GM19452 (cell line): ENCODE measurements at regions not wholly inside any gene's neighbourhood (a gene's known extent, or its start where the extent isn't known, plus 50 kb on each side); places are given as distances from the start of the nearest gene placed in this dataset.
"Not testable (repeated sequence)": the region's sequence is repeated elsewhere in the genome, so short reads cannot be mapped to it uniquely, and the experiment has no call there.

ENCODE experiments used
- ATAC-seq: cut with Tn5 transposase; IDR thresholded peaks from one replicate; pipeline ENCODE4 v1.9.1; 2021; ENCODE audit not compliant: unreplicated experiment

- ATAC-seq: no peak
These were observed 435.2 kb upstream of the MIR17HG start for GRCh38 chr13:90912247-90912646.

GRCh38 chr13:90918536-90918935, 429.0 kb upstream of the MIR17HG start:
- no peak for ATAC-seq

- no peak for ATAC-seq
These were observed 428.3 kb upstream of the MIR17HG start for GRCh38 chr13:90919153-90919552.

GRCh38 chr13:90926459-90926858, 421.0 kb upstream of the MIR17HG start:
- no peak for ATAC-seq

- ATAC-seq: no peak
These were observed 419.4 kb upstream of the MIR17HG start for GRCh38 chr13:90928109-90928508.

GRCh38 chr13:90933097-90933826, 414.2 kb upstream of the MIR17HG start:
- no peak for ATAC-seq

GRCh38 chr13:90934741-90935140, 412.7 kb upstream of the MIR17HG start:
- ATAC-seq: no peak

- no peak for ATAC-seq
These were observed 408.6 kb upstream of the MIR17HG start for GRCh38 chr13:90938848-90939247.

- ATAC-seq: no peak
These were observed 403.5 kb upstream of the MIR17HG start for GRCh38 chr13:90943946-90944345.

GRCh38 chr13:90945146-90945545, 402.3 kb upstream of the MIR17HG start:
- ATAC-seq: not testable (repeated sequence)

- ATAC-seq: not testable (repeated sequence)
These were observed 401.4 kb upstream of the MIR17HG start for GRCh38 chr13:90946125-90946524.

- no peak for ATAC-seq
These were observed 399.5 kb upstream of the MIR17HG start for GRCh38 chr13:90947976-90948375.

- no peak for ATAC-seq
These were observed 397.3 kb upstream of the MIR17HG start for GRCh38 chr13:90950160-90950559.

GRCh38 chr13:90951663-90952062, 395.8 kb upstream of the MIR17HG start:
- no peak for ATAC-seq

GRCh38 chr13:90952326-90952725, 395.2 kb upstream of the MIR17HG start:
- no peak for ATAC-seq

GRCh38 chr13:90954605-90955195, 392.8 kb upstream of the MIR17HG start:
- ATAC-seq: no peak

- no peak for ATAC-seq
These were observed 391.5 kb upstream of the MIR17HG start for GRCh38 chr13:90956031-90956430.

- ATAC-seq: no peak
These were observed 388.6 kb upstream of the MIR17HG start for GRCh38 chr13:90958866-90959265.

GRCh38 chr13:90968166-90968904, 379.2 kb upstream of the MIR17HG start:
- no peak for ATAC-seq

GRCh38 chr13:90974249-90974975, 373.1 kb upstream of the MIR17HG start:
- ATAC-seq: no peak

- no peak for ATAC-seq
These were observed 368.4 kb upstream of the MIR17HG start for GRCh38 chr13:90979059-90979458.
